Heart right ventricle (tissue), 16 donors: ENCODE measurements at regions not wholly inside any gene's neighbourhood (a gene's known extent, or its start where the extent isn't known, plus 50 kb on each side); places are given as distances from the start of the nearest gene placed in this dataset.
A peak's percentile ranks its signal among the peaks of the same experiment; 100 is the strongest.

Source experiments
- ATAC-seq, 8 donors: fragments of 200-7000 bp; cut with Tn5 transposase; one replicate each; pipeline ENCODE4 v1.9.1; 2020; ENCODE audit warnings: mild to moderate bottlenecking in 8 of 8, moderate library complexity in 8 of 8, moderate number of reproducible peaks in 1 of 8
- DNase-seq, 2 donors: peaks; one replicate each; pipeline ENCODE4 v3.0.0-alpha.2; 2020
- H3K27ac ChIP-seq, 10 donors: fragments of 200-600 bp; sonication (generic) in 2 of 10; one replicate each; pipeline versions ENCODE4 v1.5.0 to v1.8.0; 2020 to 2022; ENCODE audit warnings: mild to moderate bottlenecking in 3 of 10
- H3K27me3 ChIP-seq, 7 donors: fragments of 200-600 bp; one replicate each; pipeline ENCODE4 v1.8.0; 2021 to 2022; ENCODE audit warnings: mild to moderate bottlenecking in 2 of 7
- H3K36me3 ChIP-seq, 9 donors: fragments of 200-600 bp; sonication (generic) in 1 of 9; one replicate each; pipeline versions ENCODE4 v1.5.0 to v1.8.0; 2020 to 2022; ENCODE audit warnings: mild to moderate bottlenecking in 2 of 9
- H3K4me1 ChIP-seq, 9 donors: fragments of 200-600 bp; sonication (generic) in 1 of 9; one replicate each; pipeline versions ENCODE4 v1.5.0 to v1.8.0; 2020 to 2022; ENCODE audit warnings: mild to moderate bottlenecking in 4 of 9
- H3K4me3 ChIP-seq, 10 donors: fragments of 200-600 bp; sonication (generic) in 2 of 10; one replicate each; pipeline versions ENCODE4 v1.5.0 to v1.8.0; 2020 to 2022; ENCODE audit warnings: mild to moderate bottlenecking in 7 of 10, moderate library complexity in 2 of 10
- H3K9me3 ChIP-seq, 11 donors: fragments of 200-600 bp in 10 of 11; sonication (generic) in 2 of 11; one replicate each; pipeline versions ENCODE4 v1.5.0 to v1.8.0; 2013 to 2022; ENCODE audit warnings: mild to moderate bottlenecking in 2 of 11, control low read depth in 1 of 11, moderate library complexity in 1 of 11
- WGBS, 2 donors: extraction: QIAGEN DNeasy Blood & Tissue Kit; methylation state at CpG; one replicate each; pipeline ENCODE4 v1.1.7; 2013; ENCODE audit warnings: inconsistent platforms in 1 of 2; 5-methylcytosine and 5-hydroxymethylcytosine counted together
- intact Hi-C, 10 donors: fragments of 100-400 bp; cut with DNase I; formaldehyde crosslinking; loops; one replicate each; pipeline versions ENCODE4 v1.11.1 to v1.14.2; 2022
- TF ChIP-seq, protein P1 (sequence below), 9 donors: fragments of 200-600 bp; sonication (generic) in 2 of 9; IDR thresholded peaks; one replicate each; pipeline versions ENCODE4 v1.5.0 to v1.8.0; 2021 to 2022; ENCODE audit warnings: antibody characterized with exemption in 9 of 9, mild to moderate bottlenecking in 5 of 9, moderate library complexity in 1 of 9
- donor health status: Arrhythmogenic right ventricular cardiomyopathy.
- donor health status: ischemic (EF 13 %, LVEDD 7.1; RV severe dilation, severe dysfunction).
- donor health status: healthy with polysubstance abuse.
- donor health status: DM: no; HTN: yes; CAD: no.
- donor health status: DM: no; HTN: no; CAD: no.
- donor health status: ischemic (EF 25% LVEDD 6.9; RV normal size, moderate dysfunction).
- donor health status: ischemic (EF 25% LVEDD 5.7; RV mildly dilated, moderate dysfunction).
- donor health status: healthy.
- donor health status: DM: yes; HTN: yes; CAD: no.
- donor health status: Ischemic cardiomyopathy.
- donor health status: ischemic (EF 35%, LVEDD 5.7; RV mildly dilated, moderate dysfunction).
- donor health status: nonischemic (EF 11% LVEDD 7.7; RV severe dilation, severe dysfunction).
- donor health status: DM: yes; HTN: yes; CAD: no.
- donor health status: PGD.
- donor health status: ischemic (EF 29% LVEDD 5.4; RV normal size, mild dysfunction).
- donor health status: nonischemic (EF 23%, LVEDD 6.1; RV moderate dilation, normal function).

- 89 to 90% methylated on average over 2 of the region's 2 CpGs for WGBS, 2 donors
- TF ChIP-seq, protein P1, sequence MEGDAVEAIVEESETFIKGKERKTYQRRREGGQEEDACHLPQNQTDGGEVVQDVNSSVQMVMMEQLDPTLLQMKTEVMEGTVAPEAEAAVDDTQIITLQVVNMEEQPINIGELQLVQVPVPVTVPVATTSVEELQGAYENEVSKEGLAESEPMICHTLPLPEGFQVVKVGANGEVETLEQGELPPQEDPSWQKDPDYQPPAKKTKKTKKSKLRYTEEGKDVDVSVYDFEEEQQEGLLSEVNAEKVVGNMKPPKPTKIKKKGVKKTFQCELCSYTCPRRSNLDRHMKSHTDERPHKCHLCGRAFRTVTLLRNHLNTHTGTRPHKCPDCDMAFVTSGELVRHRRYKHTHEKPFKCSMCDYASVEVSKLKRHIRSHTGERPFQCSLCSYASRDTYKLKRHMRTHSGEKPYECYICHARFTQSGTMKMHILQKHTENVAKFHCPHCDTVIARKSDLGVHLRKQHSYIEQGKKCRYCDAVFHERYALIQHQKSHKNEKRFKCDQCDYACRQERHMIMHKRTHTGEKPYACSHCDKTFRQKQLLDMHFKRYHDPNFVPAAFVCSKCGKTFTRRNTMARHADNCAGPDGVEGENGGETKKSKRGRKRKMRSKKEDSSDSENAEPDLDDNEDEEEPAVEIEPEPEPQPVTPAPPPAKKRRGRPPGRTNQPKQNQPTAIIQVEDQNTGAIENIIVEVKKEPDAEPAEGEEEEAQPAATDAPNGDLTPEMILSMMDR (IDR thresholded peaks at IDR 0.05): no peak
- H3K36me3 ChIP-seq: no peaks in the 10 kb centered on the region
- no peak for DNase-seq
- H3K4me1 ChIP-seq: peaks cover 0 to 51% (median 29%) of the 10 kb centered on the region in 9 donors
- ATAC-seq: no peak
- no peak overlapping the region for H3K4me3 ChIP-seq
- intact Hi-C loops: loop anchor here in 3 of 10 donors (5.0 to 10.0 kb wide), 4 partner anchors 48 to 145 kb away; no protein-coding TSS in a partner anchor
- peak overlapping the region in 8 of 10 donors; percentile 5 to 81 (median 70) for H3K27ac ChIP-seq
- no peaks in the 10 kb centered on the region for H3K9me3 ChIP-seq
- H3K27me3 ChIP-seq: no peaks in the 10 kb centered on the region
Measured at GRCh38 chr13:59532405-59532804, 631.3 kb downstream of the DIAPH3 start.

DNA sequence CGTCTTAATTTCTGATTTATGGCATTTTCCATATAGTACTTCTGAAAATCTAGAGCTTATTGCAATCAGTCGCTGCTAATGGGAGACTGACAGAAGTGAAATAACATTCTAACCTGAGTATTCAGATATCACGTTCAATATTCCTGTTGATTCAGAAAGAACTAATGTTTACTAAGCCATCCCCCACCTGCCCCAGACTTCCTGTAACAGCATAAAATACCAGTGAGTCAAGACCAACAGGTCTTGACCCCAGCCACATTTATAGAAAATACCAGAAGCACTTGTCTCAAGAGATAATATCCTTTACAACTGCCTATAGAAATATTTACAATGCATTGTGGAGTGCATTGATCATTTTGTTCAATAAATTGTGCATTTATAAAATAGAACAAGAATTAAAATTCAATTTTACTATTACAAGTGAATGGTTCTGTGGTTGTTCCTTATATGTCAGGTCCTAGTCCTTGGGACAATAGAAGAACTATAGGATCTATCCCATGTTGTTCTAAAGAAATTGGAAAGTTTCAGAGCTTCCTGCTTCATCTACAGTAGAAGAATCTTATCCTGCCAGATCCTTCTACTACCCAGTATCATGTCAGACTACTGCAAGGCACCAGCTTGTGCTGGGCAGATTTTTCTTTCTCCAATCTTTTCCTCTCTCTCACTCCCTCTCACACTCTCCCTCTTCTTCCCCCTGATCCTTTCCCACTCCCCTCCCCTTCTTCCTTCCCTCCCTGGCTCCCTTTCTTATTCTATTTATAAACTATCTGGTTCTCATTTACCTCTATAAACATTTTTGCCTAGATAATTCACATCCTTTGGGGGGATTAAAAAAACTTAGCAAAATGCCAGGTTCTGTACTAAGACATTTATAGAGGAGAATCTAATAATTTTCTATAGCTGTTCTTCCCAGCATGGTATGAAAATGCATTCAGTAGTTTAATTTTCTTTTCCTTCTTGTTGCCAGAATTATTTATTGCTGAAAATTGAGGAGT, 629.9 kb downstream of the DIAPH3 start:
- DNase-seq (no peak), ATAC-seq (no peak)
- Histone ChIP-seq H3K4me1 (peaks cover 0 to 51% (median 29%) of the 10 kb centered on the region in 9 donors), H3K9me3 (no peaks in the 10 kb centered on the region), H3K27ac (peak overlapping the region in 6 of 10 donors; percentile 61 to 81 (median 70)), H3K27me3 (no peaks in the 10 kb centered on the region), H3K36me3 (no peaks in the 10 kb centered on the region), H3K4me3 (no peak overlapping the region)
- TF ChIP-seq, protein P1 (IDR thresholded peaks at IDR 0.05): no peak
- intact Hi-C loops: loop anchor here in 3 of 10 donors (5.0 to 10.0 kb wide), 4 partner anchors 49 to 143 kb away; no protein-coding TSS in a partner anchor
- 76 to 83% methylated on average over 3 of the region's 3 CpGs for WGBS, 2 donors

GRCh38 chr13:59534806-59535205, 628.9 kb downstream of the DIAPH3 start:
- TF ChIP-seq, protein P1 (IDR thresholded peaks at IDR 0.05): no peak
- ATAC-seq: peak in 3 of 8 donors; percentile 35 to 60 (median 43)
- Histone ChIP-seq H3K4me1 (peaks cover 0 to 51% (median 29%) of the 10 kb centered on the region in 9 donors), H3K9me3 (no peaks in the 10 kb centered on the region), H3K4me3 (no peak overlapping the region), H3K36me3 (no peaks in the 10 kb centered on the region), H3K27ac (peak overlapping the region in 6 of 10 donors; percentile 46 to 81 (median 66)), H3K27me3 (no peaks in the 10 kb centered on the region)
- 51 to 71% methylated on average over 5 of the region's 5 CpGs for WGBS, 2 donors
- DNase-seq: no peak
- intact Hi-C loops: loop anchor here in 3 of 10 donors (5.0 to 10.0 kb wide), 4 partner anchors 50 to 143 kb away; no protein-coding TSS in a partner anchor

DNA sequence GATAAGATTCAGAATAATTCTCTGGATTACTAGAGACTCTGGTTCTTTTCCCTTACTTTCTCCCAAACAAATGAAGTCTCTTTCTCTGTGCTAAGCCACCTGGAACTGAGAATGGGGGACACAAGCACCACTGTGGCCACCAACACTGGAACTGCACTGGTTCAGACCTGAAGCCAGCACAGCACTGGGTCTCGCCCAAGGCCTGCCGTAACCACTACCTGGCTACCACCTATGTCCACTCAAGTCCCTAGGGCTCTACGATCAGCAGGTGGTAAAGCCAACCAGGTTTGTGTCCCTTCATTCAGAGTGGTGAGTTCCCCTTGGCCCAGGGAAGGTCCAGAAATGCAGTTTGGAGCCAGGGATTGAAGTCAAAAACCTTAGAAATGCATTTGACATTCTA, 626.2 kb downstream of the DIAPH3 start:
- H3K27me3 ChIP-seq: no peaks in the 10 kb centered on the region
- H3K36me3 ChIP-seq: no peaks in the 10 kb centered on the region
- H3K4me1 ChIP-seq: peaks cover 0 to 32% (median 15%) of the 10 kb centered on the region in 9 donors
- H3K9me3 ChIP-seq: no peaks in the 10 kb centered on the region
- TF ChIP-seq, protein P1 (IDR thresholded peaks at IDR 0.05): no peak
- no peak overlapping the region for H3K4me3 ChIP-seq
- ATAC-seq (no peak), DNase-seq (no peak)
- intact Hi-C loops: loop anchor here in 2 of 10 donors (10.0 kb wide), 2 partner anchors 53 to 127 kb away; no protein-coding TSS in a partner anchor
- 96 to 99% methylated on average over 3 of the region's 3 CpGs for WGBS, 2 donors
- H3K27ac ChIP-seq: no peak overlapping the region
